NCI-H524 treated with DMSO at 0.1 percent for 48 hours (cell line): ENCODE measurements at regions not wholly inside any gene's neighbourhood (a gene's known extent, or its start where the extent isn't known, plus 50 kb on each side); places are given as distances from the start of the nearest gene placed in this dataset.

Experiments used
- DNase-seq: peaks from one replicate; lab custom pipeline; 2025; lab: John Stamatoyannopoulos, UW

DNA sequence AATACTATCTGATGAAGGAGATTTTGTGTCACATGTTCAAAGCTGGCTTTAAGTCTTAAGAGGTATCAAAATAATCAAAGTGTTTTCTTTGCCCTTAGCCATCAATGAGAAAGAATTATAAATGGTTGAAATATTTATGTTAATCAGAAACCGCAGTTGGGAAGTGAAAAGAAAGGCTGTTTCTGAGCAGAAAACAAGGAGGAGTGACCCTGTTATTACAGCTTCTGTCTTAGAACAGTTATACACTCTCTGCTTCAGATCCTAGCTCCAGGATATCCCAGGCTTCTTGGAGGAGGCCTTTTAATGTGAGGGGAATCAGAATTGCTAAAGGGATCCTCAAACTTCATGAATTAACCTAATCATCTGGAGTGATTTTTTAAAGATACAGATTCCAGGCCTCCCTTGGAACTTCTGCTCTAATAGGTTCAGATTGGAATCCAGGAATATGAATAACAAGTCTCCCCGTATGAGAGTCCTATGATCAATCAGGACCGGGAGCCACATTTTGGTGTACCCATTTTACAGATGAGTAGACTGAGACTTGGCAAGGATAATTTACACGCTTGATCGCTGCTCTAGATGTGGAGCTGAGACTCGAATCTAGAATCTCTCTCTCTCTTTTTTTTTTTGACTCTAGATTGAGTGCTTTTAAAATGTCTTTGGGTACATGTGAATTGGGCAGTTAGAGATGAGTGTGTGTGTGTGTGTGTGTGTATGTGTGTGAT, 50.8 kb upstream of the JAG1 start:
- DNase-seq = no peak

DNA sequence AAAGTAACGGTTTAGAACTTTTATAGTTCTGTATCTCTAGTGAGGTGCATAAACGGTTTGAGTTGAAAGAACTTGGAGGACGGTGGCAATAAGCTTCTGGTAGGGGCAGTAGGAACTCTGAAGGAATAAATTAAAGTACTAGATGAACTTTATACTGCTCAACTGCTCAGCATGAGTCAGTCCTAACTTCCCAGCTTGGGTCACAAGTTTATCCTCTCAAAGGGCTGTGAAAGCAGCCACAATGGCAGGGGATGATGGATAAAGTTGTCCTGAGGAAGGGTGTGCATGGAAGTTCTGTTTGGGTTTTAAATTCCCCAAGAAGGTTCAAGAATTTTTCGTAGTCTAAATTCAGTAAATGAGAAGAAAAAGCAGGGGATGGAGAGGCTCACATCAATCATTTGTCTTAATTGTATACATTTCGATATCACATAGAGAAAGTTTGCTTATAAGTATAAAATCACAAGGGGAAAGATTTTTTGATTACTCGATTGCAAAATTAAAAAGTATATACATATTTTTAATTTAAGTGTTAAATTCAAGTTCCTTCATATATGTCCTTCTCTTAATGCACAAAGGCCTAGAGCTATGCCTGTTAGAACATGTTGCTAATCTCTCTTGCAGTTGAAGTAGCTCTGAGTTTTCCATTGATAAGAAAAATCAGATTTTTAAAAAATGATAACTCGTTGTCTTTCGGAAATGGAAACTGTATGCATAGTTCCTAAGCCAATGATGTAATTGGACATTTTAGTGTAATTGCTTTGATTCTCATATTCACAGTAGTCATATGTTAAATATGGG, 55.3 kb upstream of the JAG1 start:
- DNase-seq = no peak

DNA sequence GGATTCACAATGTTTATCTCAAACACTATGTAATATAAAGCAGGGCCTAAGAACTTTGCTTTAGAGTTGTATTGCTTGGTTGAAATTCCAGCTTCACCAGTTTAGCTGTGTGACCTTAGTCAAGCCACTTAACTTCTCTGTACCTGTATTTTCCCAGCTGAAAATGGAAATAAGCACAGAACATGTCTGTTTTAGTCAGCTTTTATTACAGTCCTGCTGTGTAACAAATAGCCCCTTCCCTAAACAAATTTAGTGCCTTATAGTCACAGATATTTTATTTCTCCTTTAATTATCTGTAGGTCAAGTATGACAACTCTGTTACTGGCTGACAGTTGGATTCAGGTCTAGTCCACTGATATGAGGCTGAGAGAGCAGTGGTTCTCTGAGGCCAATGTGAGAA, 56.0 kb upstream of the JAG1 start:
- DNase-seq = no peak

DNA sequence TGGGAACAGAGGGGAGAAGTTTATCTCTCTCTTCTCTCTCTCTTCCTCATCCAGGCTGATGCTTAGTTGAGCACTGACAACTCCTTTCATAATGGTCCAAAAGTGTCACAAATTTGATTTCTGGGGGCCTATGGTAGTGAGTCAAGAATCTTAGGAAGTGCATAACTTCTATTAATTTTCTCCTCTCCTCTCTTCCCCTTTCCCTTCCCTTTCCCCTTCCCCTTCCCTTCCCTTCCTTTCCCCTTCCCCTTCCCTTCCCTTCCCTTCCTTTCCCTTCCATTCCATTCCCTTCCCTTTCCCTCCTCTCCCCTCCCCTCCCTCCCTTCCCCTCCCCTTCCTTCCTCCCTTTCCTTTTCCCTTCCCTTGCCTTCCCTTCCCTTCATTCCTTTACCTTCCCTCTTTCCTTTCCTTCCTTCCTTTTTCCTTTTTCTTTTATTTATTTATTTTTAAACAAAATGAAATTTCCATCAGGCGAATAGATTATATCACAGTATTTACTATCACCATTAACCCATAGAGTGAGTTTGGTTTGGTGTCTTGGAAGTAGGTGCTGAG, 56.9 kb upstream of the JAG1 start:
- no peak for DNase-seq

DNA sequence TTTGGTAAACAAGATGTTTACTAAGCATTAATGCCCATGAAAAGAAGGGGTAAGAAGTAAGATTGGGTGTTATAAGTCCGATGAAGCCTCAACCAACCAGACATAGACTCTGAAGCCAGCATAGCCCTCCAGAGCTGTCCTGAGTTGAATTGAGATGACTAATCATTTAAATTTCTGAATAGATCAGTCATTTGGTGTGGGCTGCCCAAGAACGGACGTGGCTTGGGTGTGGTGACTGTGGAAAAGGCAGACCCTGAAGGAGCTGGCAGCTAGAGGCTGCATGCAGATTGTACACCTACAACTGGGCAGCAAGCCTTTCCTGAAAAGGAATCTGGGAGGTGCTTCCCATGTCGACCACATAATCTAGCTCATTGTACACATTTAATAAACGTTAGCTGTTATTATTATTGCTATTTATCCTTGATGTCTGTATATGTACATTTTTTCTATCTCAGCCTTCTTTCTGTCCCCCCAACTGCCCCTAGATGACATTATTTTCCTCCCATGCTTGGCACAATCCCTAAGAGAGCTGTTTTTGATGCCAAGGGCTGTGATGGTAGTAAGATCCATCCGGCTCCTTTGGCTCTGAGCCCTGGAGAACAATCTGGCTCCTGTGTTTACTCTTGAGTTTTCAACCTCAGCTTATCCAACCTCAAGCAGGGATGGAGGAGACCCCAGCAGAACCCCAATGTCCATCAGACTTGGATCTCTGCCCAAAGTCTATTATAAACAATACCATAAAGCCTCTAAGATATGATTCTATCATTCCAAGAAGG, 57.6 kb upstream of the JAG1 start:
- DNase-seq = no peak

DNA sequence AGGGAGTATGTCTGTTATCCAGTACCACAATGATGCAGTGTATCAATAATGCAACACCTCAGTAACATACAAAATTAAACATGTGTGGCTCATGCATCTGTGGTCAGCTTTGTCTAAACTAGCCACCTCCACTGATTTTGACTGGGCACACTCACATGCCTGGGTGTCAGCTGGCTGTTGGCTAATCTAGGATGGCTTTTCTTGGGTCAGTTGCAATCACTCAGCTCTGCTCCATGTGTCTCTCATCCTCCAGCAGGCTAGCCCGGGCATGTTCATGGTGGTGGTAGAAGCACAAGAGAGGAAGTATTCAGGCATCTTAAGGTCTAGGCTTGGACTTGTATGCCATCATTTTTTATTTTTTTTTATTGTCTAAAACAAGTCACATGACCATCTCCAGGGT, 59.3 kb upstream of the JAG1 start:
- DNase-seq = no peak

DNA sequence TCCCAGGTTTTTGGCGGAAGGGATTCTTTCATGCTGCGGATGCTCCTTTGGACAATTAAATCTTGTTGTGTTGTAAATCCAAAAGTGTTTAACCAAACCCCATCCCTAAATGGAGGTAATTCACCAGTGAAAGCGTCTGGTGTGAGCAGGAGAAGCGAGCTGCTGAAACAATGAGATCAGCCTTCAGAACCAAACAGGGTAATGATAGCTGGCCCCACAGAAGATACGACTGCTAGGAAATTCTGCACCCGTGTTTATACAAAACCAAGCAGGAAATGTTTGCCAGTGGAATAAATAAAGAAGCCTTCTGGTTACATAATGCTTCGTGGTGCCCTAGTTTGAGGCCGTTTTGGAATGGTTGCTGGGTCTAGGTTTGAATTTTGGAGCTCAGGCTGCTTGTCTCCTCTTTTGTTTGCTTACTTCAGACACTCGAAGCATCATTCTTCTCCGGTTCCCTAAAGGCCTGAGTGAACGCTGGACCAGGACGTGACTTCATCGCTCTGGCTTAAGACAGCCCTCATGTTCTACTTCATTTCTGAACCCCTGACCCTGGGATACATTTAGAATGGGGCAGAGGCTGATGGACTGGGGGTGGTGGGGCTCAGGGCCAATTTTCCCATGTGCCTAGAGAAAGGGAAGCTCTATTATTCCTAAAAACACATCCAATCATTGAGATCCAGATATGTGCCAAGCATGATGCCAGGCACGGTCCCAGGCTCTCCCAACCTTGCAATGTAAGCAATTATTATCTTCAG, 61.6 kb upstream of the JAG1 start:
- DNase-seq = no peak

DNA sequence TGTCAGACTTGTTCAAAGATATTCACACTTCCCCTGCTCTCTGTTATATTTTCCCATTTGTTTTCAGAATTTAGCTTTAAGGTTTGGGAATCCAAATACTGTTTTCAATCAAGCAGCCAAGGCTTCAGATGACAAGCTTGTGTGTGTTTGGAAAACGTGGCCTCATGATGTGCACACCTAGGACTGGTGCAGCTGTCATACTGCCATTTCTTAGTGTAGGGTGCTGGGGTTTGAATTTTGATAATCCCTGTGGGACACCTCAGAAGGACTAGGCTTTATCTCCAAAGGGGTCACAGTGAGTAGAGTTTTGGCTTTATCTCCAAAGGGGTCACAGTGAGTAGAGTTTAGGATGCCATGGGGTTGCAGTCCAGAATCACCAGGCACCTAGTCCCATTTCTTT, 65.3 kb upstream of the JAG1 start:
- no peak for DNase-seq

DNA sequence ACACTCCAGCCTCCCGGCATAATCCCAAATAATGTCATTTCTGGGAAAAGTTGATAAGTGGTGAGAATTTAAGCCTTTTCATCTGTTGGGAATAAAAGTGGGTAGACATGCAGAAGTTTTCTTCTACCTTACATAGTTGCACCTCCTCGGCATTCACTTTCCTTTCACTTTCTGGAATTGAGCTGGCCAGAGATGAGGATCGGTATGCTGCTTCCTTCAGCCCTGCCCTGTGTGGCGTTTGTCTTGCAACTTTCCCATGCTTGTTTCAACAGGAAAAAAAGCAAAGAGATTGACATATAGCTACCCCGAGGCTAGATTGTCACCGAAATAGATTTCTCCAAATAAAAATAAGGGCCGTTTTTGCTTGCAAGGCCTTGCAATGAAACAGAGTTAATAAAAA, 65.8 kb upstream of the JAG1 start:
- DNase-seq = no peak

DNA sequence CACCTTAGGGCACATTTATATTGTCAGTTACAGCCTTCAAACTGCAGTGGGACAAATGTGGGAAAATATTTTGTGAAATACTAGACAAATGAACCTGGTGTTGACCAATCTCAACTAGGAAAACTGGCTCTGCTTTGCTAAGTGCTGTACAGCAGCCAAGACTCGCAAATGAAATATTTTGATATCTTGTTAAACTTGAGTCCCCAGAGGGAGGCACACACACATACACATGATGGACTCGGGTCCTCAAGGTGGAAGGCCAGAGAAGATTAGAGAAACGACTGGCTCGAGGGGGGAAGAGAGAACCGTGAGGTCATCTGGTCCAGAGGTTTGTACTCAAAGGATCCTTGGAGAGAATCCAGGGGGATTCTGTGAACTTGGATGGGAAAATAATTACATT, 67.3 kb upstream of the JAG1 start:
- no peak for DNase-seq

DNA sequence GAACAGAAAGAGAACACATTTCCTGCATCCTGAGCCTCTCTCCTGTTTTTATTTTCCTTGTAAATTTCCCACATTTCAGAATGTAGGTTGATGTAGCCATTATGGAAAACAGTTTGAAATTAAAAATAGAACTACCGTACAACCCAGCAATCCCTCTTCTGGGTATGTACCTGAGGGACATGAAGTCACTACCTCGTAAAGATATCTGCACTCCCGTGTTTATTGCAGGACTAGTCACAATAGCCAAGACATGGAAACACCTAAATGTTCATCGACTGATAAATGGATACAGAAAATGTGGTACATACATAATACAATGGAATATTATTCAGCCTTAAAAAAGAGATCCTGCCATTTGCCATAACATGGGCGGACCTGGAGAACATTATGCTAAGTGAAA, 72.0 kb upstream of the JAG1 start:
- no peak for DNase-seq

DNA sequence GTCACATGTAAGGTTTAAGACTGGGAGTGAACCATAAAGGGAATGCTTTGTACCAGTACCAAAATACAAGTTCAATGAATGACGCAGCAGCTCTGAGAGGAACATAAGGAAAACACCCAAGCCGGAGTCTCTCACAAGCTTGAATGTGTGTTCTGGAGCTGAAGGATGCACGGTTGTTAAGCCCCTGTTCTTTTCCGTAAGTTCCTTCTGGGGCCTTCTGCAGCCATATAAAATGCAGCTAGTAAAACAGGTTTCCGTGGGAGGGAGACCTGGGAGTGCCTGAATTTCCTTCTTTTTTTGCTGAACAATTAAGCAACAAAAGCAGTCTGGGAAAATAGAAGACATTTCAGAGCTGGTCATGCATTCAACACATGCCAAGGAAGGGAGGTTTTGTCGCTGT, 73.2 kb upstream of the JAG1 start:
- DNase-seq = no peak

DNA sequence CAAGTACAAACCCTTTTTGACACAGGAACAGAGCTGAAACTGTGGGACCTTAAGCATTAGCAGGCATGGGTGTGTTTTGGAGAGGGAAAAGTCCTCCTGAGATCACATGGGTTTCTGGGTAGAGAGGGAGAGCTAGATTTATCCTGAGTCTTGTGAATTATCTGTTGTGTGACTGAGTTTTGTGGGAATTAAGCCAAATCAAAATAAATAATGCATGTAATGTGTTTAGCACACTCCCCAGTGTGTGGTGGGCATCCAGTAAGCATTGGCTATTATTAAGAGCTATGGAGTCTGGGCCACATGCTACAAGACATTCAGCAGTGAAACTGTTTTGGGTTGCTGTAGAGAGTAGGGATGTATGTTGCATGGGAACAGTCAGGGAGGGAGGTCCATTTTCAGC, 75.3 kb upstream of the JAG1 start:
- no peak for DNase-seq

DNA sequence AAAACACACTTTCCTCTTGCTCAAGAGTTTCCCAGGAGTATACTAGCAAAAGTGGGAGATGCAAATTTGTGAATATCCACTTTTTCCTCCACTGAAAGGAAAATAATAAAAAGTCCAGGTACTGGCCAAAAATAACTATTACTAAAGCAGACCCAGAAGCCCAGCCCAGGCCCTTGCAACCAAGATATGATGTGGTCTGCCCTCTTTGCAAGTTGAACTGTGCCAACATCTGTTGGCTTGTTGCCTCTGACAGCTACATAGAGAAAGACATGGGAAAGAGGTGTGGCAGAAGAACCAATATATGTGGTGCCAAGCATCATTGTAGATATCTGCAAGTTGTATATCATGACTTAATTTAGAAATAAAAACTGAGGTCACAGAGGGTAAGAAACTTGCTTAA, 78.4 kb upstream of the JAG1 start:
- no peak for DNase-seq

DNA sequence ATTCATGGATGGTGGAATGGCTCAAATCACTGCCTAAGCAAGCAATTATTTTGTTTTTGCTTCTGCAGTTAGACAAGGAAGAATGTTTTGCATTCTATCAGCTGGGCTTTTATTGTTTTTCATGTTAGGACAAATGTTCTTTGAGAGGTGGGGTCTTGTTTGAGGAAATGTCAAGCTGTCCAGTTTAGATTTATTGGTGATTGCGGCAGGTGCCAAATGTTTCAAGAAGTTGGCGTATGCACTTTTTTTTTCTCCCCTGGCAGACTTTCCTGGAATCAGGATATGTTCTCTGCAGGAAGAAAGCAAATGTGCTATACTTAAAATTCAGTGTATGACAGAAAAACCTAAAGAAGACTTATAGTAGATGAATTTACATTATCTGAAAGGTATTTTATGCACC, 81.0 kb upstream of the JAG1 start:
- no peak for DNase-seq

DNA sequence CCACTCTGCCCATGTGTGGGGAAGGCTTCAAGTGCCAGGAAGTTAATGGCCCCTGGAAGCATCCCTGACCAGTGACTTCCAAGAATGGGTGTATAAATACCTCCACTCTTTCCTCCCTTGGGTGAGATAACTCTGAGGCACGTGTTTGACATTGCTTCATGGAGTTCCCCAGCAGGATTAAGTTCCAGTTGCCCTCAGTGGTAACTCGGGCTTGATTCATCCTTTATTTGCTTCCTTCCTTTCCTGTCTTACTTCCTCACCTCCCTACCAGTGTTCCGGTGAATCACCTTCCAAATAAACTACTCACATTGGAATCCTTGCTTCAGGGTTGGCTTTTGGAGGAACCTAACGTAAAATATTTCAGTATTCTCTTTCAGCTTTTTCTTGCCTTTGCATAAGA, 84.6 kb upstream of the JAG1 start:
- no peak for DNase-seq

DNA sequence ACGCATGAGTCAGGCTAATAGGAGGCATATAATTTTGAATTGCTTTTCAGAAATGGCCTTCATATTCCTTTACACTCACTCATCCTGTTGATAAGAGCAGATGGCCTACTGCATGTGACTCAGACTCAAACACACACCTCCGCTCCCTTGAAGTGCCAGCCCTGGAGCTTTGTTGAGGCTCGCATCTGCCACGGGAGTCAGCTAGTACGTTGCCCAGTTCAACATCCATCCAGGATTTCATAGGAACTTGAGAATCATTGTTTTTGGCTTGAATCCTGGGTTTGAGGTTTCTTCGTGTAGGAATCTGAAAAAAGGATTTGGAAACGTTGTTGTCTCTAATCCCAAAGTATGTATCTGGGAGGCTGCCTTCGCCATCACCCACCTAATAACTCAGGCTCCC, 87.4 kb upstream of the JAG1 start:
- DNase-seq = no peak

DNA sequence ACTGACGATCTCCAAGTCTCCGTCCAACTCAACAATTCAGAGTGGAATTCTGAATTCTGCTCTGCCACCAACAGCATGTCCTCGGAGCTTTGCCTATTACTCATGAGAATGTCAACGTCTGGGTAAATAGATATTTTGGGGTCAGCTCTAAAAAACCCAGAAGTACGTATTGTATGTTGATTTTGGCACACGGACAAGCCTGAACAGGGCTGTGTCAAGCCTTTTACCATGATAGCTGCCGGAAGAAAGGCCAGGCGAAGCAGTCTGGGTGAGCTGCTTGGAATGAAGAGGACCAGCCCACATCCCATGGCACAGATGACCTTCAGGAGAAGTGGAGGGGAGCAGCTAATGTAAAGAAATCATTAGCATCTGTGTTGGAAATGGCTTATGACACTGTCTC, 88.0 kb upstream of the JAG1 start:
- DNase-seq = no peak

DNA sequence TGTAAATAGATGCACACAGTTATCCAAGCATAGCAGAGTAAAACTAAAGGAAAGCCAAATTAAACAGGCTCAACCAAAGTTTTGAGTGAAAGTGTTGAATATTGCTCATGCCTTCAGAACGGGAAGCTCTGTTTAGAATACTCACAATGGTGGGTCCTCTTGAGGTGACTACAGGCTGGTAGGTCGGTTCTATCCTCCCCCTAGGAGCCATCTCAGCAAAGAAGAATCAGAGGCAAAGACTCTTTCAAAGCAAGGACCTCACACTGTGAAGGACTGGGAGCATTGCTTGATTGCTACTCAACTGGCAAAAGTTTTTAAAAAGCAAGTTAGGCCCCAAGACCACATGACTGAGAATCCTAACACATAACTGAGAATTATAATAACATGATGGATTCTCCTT, 88.4 kb upstream of the JAG1 start:
- DNase-seq = no peak

DNA sequence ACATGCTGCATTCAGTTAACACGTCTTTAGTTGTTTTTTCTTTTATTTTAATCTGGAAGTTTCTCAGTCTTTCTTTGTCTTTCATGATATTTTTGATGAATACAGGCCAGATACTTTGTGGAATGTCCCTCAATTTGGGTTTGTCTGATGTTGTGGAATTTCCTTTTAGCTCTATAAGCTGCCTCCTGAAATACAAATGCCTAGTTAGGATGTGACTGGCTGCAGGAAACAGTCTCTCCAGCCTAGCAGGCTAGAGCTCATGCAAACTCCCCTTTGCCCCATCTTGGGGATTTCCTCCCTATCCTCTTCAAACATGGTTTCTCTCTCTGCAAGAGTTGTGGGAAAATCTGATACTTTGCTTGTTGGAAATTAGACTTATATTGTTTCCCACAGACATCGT, 89.3 kb upstream of the JAG1 start:
- no peak for DNase-seq

DNA sequence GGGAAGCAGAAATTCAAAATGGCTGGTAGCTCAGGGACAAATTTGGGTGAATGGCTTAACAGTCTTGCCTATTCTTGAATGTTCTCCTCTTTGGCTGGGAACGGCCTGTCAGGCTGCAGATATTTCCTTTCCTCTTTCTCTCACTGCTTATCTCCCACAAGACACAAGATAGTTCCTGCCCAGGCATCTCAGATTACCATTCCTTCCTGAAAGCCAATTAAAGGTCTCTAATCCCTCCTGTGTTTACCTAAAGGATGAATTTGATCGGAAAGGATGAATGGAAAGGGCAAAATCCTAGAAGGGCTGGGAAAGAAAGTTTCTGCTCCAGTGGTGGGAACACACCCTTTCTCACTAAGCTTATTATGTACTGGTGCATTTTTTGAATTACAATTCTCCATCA, 95.9 kb upstream of the JAG1 start:
- peak; percentile 70 for DNase-seq

DNA sequence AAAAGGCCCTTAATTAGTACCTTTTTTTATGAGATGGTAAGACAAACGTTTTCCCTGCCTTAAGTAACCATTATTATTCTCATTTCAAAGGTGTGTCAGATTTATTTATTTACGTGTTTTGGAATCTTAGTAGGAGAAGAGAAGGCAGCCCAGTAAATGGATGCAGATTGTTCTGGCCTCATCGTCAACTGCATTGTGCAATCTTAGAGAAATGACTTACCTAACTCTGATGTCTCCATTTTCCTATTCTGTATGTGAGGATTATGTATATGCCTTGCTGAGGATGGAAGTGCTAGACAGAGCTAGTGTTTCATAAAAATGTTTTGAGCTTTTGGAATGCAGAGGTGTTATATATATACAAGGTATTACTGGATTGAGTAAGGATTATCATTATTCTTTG, 97.0 kb upstream of the JAG1 start:
- no peak for DNase-seq
